ENCODE measurements at regions not wholly inside any gene's neighbourhood (a gene's known extent, or its start where the extent isn't known, plus 50 kb on each side); places are given as distances from the start of the nearest gene placed in this dataset.

GRCh38 chr14:43249591-43249990 is 1257.5 kb downstream of the FSCB start:
- no peak for DNase-seq

- DNase-seq = no peak
Measured at GRCh38 chr14:43249116-43249515, 1258.0 kb downstream of the FSCB start.

GRCh38 chr14:43247877-43248276 is 1259.2 kb downstream of the FSCB start:
- no peak for DNase-seq

GRCh38 chr14:43244142-43244625 is 1262.9 kb downstream of the FSCB start:
- no peak for DNase-seq

GRCh38 chr14:43243168-43243567 is 1263.9 kb downstream of the FSCB start:
- DNase-seq = no peak

- DNase-seq = no peak
Measured at GRCh38 chr14:43232261-43232660, 1274.8 kb downstream of the FSCB start.

GRCh38 chr14:43215524-43215923 is 1291.6 kb downstream of the FSCB start:
- no peak for DNase-seq

- no peak for DNase-seq
Measured at GRCh38 chr14:43207189-43207588, 1299.9 kb downstream of the FSCB start.

- no peak for DNase-seq
Measured at GRCh38 chr14:43204816-43205215, 1302.3 kb downstream of the FSCB start.

- DNase-seq = no peak
Measured at GRCh38 chr14:43200519-43200918, 1306.6 kb downstream of the FSCB start.

GRCh38 chr14:43198465-43198864 is 1308.6 kb downstream of the FSCB start:
- no peak for DNase-seq

GRCh38 chr14:43184540-43184939 is 1322.5 kb downstream of the FSCB start:
- no peak for DNase-seq

GRCh38 chr14:43183916-43184315 is 1323.2 kb downstream of the FSCB start:
- DNase-seq = no peak

GRCh38 chr14:43175896-43176295 is 1331.2 kb downstream of the FSCB start:
- no peak for DNase-seq

- no peak for DNase-seq
Measured at GRCh38 chr14:43172899-43173548, 1334.1 kb downstream of the FSCB start.

- DNase-seq = no peak
Measured at GRCh38 chr14:43169722-43170121, 1337.4 kb downstream of the FSCB start.

- DNase-seq = no peak
Measured at GRCh38 chr14:43168371-43168925, 1338.6 kb downstream of the FSCB start.

- no peak for DNase-seq
Measured at GRCh38 chr14:43166163-43166562, 1340.9 kb downstream of the FSCB start.

- no peak for DNase-seq
Measured at GRCh38 chr14:43165651-43166050, 1341.4 kb downstream of the FSCB start.

- DNase-seq = no peak
Measured at GRCh38 chr14:43161477-43161876, 1345.6 kb downstream of the FSCB start.

GRCh38 chr14:43157661-43158060 is 1349.4 kb downstream of the FSCB start:
- DNase-seq = no peak

- no peak for DNase-seq
Measured at GRCh38 chr14:43155924-43156323, 1351.2 kb downstream of the FSCB start.

GRCh38 chr14:43155258-43155657 is 1351.8 kb downstream of the FSCB start:
- no peak for DNase-seq

- DNase-seq = no peak
Measured at GRCh38 chr14:43147485-43147884, 1359.6 kb downstream of the FSCB start.

- no peak for DNase-seq
Measured at GRCh38 chr14:43145361-43145760, 1361.7 kb downstream of the FSCB start.

Data from NCI-H1694 (cell line).